ENCODE measurements at regions not wholly inside any gene's neighbourhood (a gene's known extent, or its start where the extent isn't known, plus 50 kb on each side); places are given as distances from the start of the nearest gene placed in this dataset.

DNA sequence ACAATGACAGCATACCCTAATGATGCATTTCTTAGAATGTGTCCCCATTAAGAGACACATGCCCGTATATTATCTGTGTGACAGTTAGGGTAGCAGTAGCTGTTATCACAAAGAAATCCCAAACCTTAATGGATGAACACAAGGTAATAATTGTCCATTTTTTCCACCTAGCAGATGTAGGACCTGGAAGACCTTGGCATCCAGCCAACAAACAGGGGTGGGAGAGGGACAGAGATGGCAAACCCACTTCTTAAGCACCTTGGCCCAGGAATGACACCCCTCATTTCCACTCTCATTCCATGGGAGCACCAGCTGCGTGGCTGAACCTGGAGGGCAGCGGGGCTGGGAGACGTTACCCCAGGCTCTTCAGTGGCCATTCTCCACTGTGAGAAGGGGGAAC, 679.0 kb downstream of the AACS start:
- no peaks in the 10 kb centered on the region for H3K27me3 Mint-ChIP-seq (ENCODE audit: low read depth)
- H3K4me3 Mint-ChIP-seq: no peak overlapping the region
- no peaks in the 10 kb centered on the region for H3K4me1 Mint-ChIP-seq
- no peak overlapping the region for H3K27ac Mint-ChIP-seq
- H3K9me3 Mint-ChIP-seq: peaks cover 53% of the 10 kb centered on the region
- no peaks in the 10 kb centered on the region for H3K36me3 Mint-ChIP-seq
- DNase-seq (ENCODE audit: low spot score in 2 of 2, unreplicated experiment in 2 of 2): no peak
- TF ChIP-seq CTCF (IDR thresholded peaks at IDR 0.05; ENCODE audit: unreplicated experiment): no peak

GRCh38 chr12:125755512-125755911, 690.3 kb downstream of the AACS start:
- DNase-seq (ENCODE audit: low spot score in 2 of 2, unreplicated experiment in 2 of 2): no peak
- Mint-ChIP-seq H3K4me1 (no peaks in the 10 kb centered on the region), H3K27me3 (ENCODE audit: low read depth) (no peaks in the 10 kb centered on the region), H3K9me3 (peaks cover 41% of the 10 kb centered on the region), H3K4me3 (no peak overlapping the region), H3K27ac (no peak overlapping the region), H3K36me3 (no peaks in the 10 kb centered on the region)
- TF ChIP-seq CTCF (IDR thresholded peaks at IDR 0.05; ENCODE audit: unreplicated experiment): no peak

GRCh38 chr12:125766091-125766490, 700.9 kb downstream of the AACS start:
- H3K27ac Mint-ChIP-seq: no peak overlapping the region
- H3K9me3 Mint-ChIP-seq: peaks cover 20% of the 10 kb centered on the region
- no peak for TF ChIP-seq CTCF (IDR thresholded peaks at IDR 0.05; ENCODE audit: unreplicated experiment)
- DNase-seq (ENCODE audit: low spot score in 2 of 2, unreplicated experiment in 2 of 2): no peak
- H3K36me3 Mint-ChIP-seq: no peaks in the 10 kb centered on the region
- H3K4me1 Mint-ChIP-seq: no peaks in the 10 kb centered on the region
- H3K27me3 Mint-ChIP-seq (ENCODE audit: low read depth): no peaks in the 10 kb centered on the region
- H3K4me3 Mint-ChIP-seq: no peak overlapping the region

- Mint-ChIP-seq H3K27me3 (ENCODE audit: low read depth) (no peaks in the 10 kb centered on the region), H3K9me3 (peaks cover 49% of the 10 kb centered on the region), H3K36me3 (no peaks in the 10 kb centered on the region), H3K4me1 (no peaks in the 10 kb centered on the region), H3K4me3 (no peak overlapping the region), H3K27ac (no peak overlapping the region)
- no peak for TF ChIP-seq CTCF (IDR thresholded peaks at IDR 0.05; ENCODE audit: unreplicated experiment)
- DNase-seq (ENCODE audit: low spot score in 2 of 2, unreplicated experiment in 2 of 2): no peak
Measured at GRCh38 chr12:125772403-125772802, 707.2 kb downstream of the AACS start.

DNA sequence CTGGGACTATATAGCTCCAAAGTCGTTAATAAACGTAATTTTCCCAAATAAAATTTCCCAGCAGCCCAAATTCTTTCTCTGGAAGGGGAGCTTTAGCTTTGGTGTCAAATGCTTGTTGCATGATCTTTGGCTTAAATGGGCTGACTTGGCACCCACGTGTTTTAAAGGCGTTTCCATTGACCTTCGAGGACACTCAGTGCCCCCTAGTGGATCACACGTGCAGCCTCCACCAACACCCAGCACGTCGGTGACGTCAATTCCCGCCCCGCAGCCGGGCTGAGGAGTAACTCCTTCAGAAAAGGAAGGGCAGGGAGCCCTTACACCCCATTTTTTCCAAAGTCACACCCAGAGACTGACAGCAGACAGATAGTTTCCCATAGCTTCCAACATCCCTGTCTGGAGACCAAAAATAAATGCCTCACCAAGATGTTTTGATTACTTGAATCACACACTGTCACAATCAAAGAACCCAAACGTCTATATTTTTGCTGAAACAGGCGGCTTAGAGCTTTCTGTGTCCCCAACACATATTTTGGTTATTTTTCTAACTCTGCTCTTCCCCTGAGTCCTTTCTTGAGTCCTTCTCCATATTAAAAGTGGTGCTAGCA, 707.9 kb downstream of the AACS start:
- peak; percentile 16 for TF ChIP-seq CTCF (IDR thresholded peaks at IDR 0.05; ENCODE audit: unreplicated experiment)
- no peak overlapping the region for H3K27ac Mint-ChIP-seq
- no peaks in the 10 kb centered on the region for H3K27me3 Mint-ChIP-seq (ENCODE audit: low read depth)
- no peak overlapping the region for H3K4me3 Mint-ChIP-seq
- peaks cover 56% of the 10 kb centered on the region for H3K9me3 Mint-ChIP-seq
- H3K4me1 Mint-ChIP-seq: no peaks in the 10 kb centered on the region
- no peaks in the 10 kb centered on the region for H3K36me3 Mint-ChIP-seq
- DNase-seq (ENCODE audit: low spot score in 2 of 2, unreplicated experiment in 2 of 2): no peak

GRCh38 chr12:125775507-125775906, 710.3 kb downstream of the AACS start:
- TF ChIP-seq CTCF (IDR thresholded peaks at IDR 0.05; ENCODE audit: unreplicated experiment): no peak
- no peak overlapping the region for H3K27ac Mint-ChIP-seq
- DNase-seq (ENCODE audit: low spot score in 2 of 2, unreplicated experiment in 2 of 2): no peak
- H3K4me3 Mint-ChIP-seq: no peak overlapping the region
- no peaks in the 10 kb centered on the region for H3K4me1 Mint-ChIP-seq
- H3K27me3 Mint-ChIP-seq (ENCODE audit: low read depth): no peaks in the 10 kb centered on the region
- H3K9me3 Mint-ChIP-seq: peaks cover 44% of the 10 kb centered on the region
- H3K36me3 Mint-ChIP-seq: no peaks in the 10 kb centered on the region

Data from mesothelial cell of epicardium (in vitro differentiated cells).